Adrenal gland (tissue), 5 donors: ENCODE measurements at regions not wholly inside any gene's neighbourhood (a gene's known extent, or its start where the extent isn't known, plus 50 kb on each side); places are given as distances from the start of the nearest gene placed in this dataset.

Experiments used
- POLR2A ChIP-seq, 2 donors: fragments of 450-650 bp; IDR thresholded peaks; one replicate each; pipeline ENCODE4 v1.6.1; 2017; ENCODE audit warnings: antibody characterized with exemption in 2 of 2, mild to moderate bottlenecking in 2 of 2, moderate library complexity in 1 of 2
- TF ChIP-seq, protein P1 (sequence below), 6 experiments: fragments of 450-650 bp in 4 of 6; fragments of 200-600 bp in 2 of 6; sonication (generic) in 1 of 6; IDR thresholded peaks; 1 replicate in 5 of 6; 2 replicates in 1 of 6; pipeline versions ENCODE4 v1.5.1 to v1.8.0; 2016 to 2021; ENCODE audit warnings: antibody characterized with exemption in 6 of 6, mild to moderate bottlenecking in 2 of 6, moderate library complexity in 1 of 6
- donor health status: DM: no; HTN: no; CAD: no.

DNA sequence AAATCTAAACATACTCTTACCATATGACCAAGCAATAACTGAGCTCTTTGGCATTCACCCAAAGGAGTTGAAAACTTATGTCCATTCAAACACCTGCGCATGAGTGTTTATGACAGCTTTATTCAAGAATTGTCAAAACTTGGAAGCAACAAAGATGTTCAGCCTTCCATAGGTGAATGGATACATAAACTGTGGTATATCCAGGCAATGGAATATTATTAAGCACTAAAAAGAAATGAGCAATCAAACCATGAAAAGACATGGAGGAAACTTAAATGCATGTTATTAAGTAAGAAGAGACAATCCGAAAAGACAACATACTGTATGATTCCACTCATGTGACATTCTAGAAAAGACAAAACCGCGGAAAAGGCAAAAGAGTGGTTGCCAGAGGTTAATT is 312.0 kb upstream of the TMC3 start:
- TF ChIP-seq POLR2A (IDR thresholded peaks at IDR 0.05), result no peak
- TF ChIP-seq, protein P1, sequence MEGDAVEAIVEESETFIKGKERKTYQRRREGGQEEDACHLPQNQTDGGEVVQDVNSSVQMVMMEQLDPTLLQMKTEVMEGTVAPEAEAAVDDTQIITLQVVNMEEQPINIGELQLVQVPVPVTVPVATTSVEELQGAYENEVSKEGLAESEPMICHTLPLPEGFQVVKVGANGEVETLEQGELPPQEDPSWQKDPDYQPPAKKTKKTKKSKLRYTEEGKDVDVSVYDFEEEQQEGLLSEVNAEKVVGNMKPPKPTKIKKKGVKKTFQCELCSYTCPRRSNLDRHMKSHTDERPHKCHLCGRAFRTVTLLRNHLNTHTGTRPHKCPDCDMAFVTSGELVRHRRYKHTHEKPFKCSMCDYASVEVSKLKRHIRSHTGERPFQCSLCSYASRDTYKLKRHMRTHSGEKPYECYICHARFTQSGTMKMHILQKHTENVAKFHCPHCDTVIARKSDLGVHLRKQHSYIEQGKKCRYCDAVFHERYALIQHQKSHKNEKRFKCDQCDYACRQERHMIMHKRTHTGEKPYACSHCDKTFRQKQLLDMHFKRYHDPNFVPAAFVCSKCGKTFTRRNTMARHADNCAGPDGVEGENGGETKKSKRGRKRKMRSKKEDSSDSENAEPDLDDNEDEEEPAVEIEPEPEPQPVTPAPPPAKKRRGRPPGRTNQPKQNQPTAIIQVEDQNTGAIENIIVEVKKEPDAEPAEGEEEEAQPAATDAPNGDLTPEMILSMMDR (IDR thresholded peaks at IDR 0.05), result no peak
